Endothelial cell of umbilical vein (primary cell): ENCODE measurements at regions not wholly inside any gene's neighbourhood (a gene's known extent, or its start where the extent isn't known, plus 50 kb on each side); places are given as distances from the start of the nearest gene placed in this dataset.

Experiments used
- BruUV-seq: library from RNA; stranded (reverse); fragments of 400-500 nt; replicated peaks from 2 replicates; lab custom pipeline; 2021; lab: Mats Ljungman, UMichigan
- CTCF ChIA-PET: fragments of 300-600, 350-600 bp; sonication (Branson Sonifier 250); formaldehyde crosslinking; loops from one replicate; lab custom pipeline; 2021; ENCODE audit warnings: antibody characterized with exemption, inconsistent platforms; lab: Charles Lee
- POLR2A ChIA-PET: fragments of 300-600, 350-600 bp; sonication (Branson Sonifier 250); formaldehyde crosslinking; loops from one replicate; lab custom pipeline; 2021; ENCODE audit warnings: antibody characterized with exemption, inconsistent platforms; lab: Charles Lee
- DNase-seq: peaks from one replicate; pipeline ENCODE4 v3.0.0-alpha.2; 2011; ENCODE audit warnings: low read depth, low spot score
- FAIRE-seq: peaks from 2 replicates; lab custom pipeline; 2011; peaks lifted over from hg19 to GRCh38; lab: Jason Lieb, UNC
- H2AFZ ChIP-seq: 2 replicates; pipeline ENCODE4 v1.6.0; 2012; ENCODE audit warnings: low read depth, low read length, control low read depth, inconsistent platforms
- H3K27ac ChIP-seq: 2 replicates; pipeline ENCODE4 v1.5.1; 2011; ENCODE audit warnings: low read depth, mild to moderate bottlenecking, control low read depth, low read length, moderate library complexity; ENCODE audit not compliant: insufficient read depth
- H3K27me3 ChIP-seq, 2 experiments: 2 replicates each; pipeline versions ENCODE4 v1.6.0 to v1.6.1; 2011; ENCODE audit warnings: low read length in 2 of 2, mixed read lengths in 1 of 2; ENCODE audit not compliant: control insufficient read depth in 2 of 2, insufficient read depth in 2 of 2
- H3K36me3 ChIP-seq, 2 experiments: 2 replicates in 1 of 2; 3 replicates in 1 of 2; pipeline ENCODE4 v1.5.1; 2011; ENCODE audit warnings: low read length in 2 of 2, mild to moderate bottlenecking in 1 of 2, moderate library complexity in 1 of 2; ENCODE audit not compliant: control insufficient read depth in 2 of 2, insufficient read depth in 2 of 2; ENCODE audit errors: extremely low read depth in 1 of 2
- H3K4me1 ChIP-seq: 3 replicates; pipeline ENCODE4 v1.5.1; 2011; ENCODE audit warnings: mild to moderate bottlenecking, low read length; ENCODE audit not compliant: control insufficient read depth, insufficient read depth; ENCODE audit errors: extremely low read depth
- H3K4me2 ChIP-seq: 2 replicates; pipeline ENCODE4 v1.6.1; 2011; ENCODE audit warnings: low read length, control low read depth, mixed read lengths; ENCODE audit not compliant: insufficient read depth
- H3K4me3 ChIP-seq, 3 experiments: fragments of 200-600 bp in 1 of 3; sonication (generic), shearing (Covaris generic) in 1 of 3; replicated peaks in 1 of 3; 2 replicates each; pipeline ENCODE4 v1.5.1; 2011 to 2016; ENCODE audit warnings: control low read depth in 3 of 3, low read length in 3 of 3, mild to moderate bottlenecking in 2 of 3, inconsistent platforms in 1 of 3, low read depth in 1 of 3, moderate library complexity in 1 of 3; ENCODE audit not compliant: insufficient read depth in 1 of 3
- H3K79me2 ChIP-seq: 2 replicates; pipeline ENCODE4 v1.6.0; 2012; ENCODE audit warnings: low read length, inconsistent platforms; ENCODE audit not compliant: control insufficient read depth, insufficient read depth
- H3K9ac ChIP-seq: replicated peaks from 2 replicates; pipeline ENCODE3; 2011; ENCODE audit warnings: low read length, control low read depth; ENCODE audit not compliant: insufficient read depth; ENCODE audit errors: extremely low read depth
- H3K9me1 ChIP-seq: replicated peaks from 3 replicates; pipeline ENCODE4 v1.6.0; 2011; ENCODE audit warnings: mild to moderate bottlenecking, low read length; ENCODE audit not compliant: control insufficient read depth, insufficient read depth; ENCODE audit errors: extremely low read depth
- H3K9me3 ChIP-seq: replicated peaks from 2 replicates; pipeline ENCODE4 v1.5.1; 2012; ENCODE audit warnings: low read length, inconsistent platforms; ENCODE audit not compliant: control insufficient read depth, insufficient read depth
- H4K20me1 ChIP-seq: replicated peaks from 2 replicates; pipeline ENCODE3; 2011; ENCODE audit warnings: mild to moderate bottlenecking, low read length; ENCODE audit not compliant: control insufficient read depth, insufficient read depth; ENCODE audit errors: extremely low read depth
- CTCF ChIP-seq, 2 donors: IDR thresholded peaks; 1 replicate in 1 of 2; 2 replicates in 1 of 2; pipeline ENCODE4 v1.5.1; 2011; ENCODE audit warnings: low read length in 2 of 2, mild to moderate bottlenecking in 2 of 2, moderate library complexity in 2 of 2, control low read depth in 1 of 2, inconsistent platforms in 1 of 2, low read depth in 1 of 2; ENCODE audit not compliant: insufficient read depth in 1 of 2; ENCODE audit errors: extremely low read depth in 1 of 2
- EZH2 ChIP-seq: IDR thresholded peaks from 2 replicates; pipeline ENCODE4 v1.6.1; 2012; ENCODE audit warnings: borderline replicate concordance, low read depth, mild to moderate bottlenecking, moderate library complexity, low read length, inconsistent platforms; ENCODE audit not compliant: severe bottlenecking
- FOS ChIP-seq: IDR thresholded peaks from 2 replicates; pipeline ENCODE4 v1.6.1; 2011; ENCODE audit warnings: mild to moderate bottlenecking, low read length, moderate library complexity, borderline replicate concordance; ENCODE audit not compliant: insufficient read depth
- GATA2 ChIP-seq: IDR thresholded peaks from 2 replicates; pipeline ENCODE4 v1.7.0; 2011; ENCODE audit warnings: low read depth, mild to moderate bottlenecking, moderate library complexity, mixed read lengths, low read length; ENCODE audit not compliant: insufficient read length, insufficient read depth
- JUN ChIP-seq: IDR thresholded peaks from 2 replicates; pipeline ENCODE4 v1.6.1; 2011; ENCODE audit warnings: borderline replicate concordance, low read depth; ENCODE audit not compliant: insufficient read length, insufficient read depth
- MAX ChIP-seq: IDR thresholded peaks from 2 replicates; pipeline ENCODE4 v1.6.1; 2011; ENCODE audit not compliant: insufficient read depth, insufficient read length
- MYC ChIP-seq: IDR thresholded peaks from one replicate; pipeline ENCODE4 v1.6.1; 2011; ENCODE audit warnings: mild to moderate bottlenecking, low read depth, low read length
- POLR2A ChIP-seq: IDR thresholded peaks from 2 replicates; pipeline ENCODE4 v1.6.1; 2012; ENCODE audit warnings: low read depth, mild to moderate bottlenecking, control low read depth, low read length
- POLR2AphosphoS5 ChIP-seq: IDR thresholded peaks from 2 replicates; pipeline ENCODE4 v1.6.1; 2012; ENCODE audit warnings: low read depth, mild to moderate bottlenecking, control low read depth, low read length, moderate library complexity; ENCODE audit not compliant: insufficient read depth
- dilution Hi-C: fragments of 300-500 bp; cut with MboI; formaldehyde crosslinking; loops from one replicate; pipeline ENCODE4 v1.15.0; 2019; ENCODE audit warnings: low sequenced_read_pairs; ENCODE audit not compliant: extremely low pct_ligation_motif_present
- intact Hi-C: fragments of 100-400 bp; cut with micrococcal nuclease; formaldehyde crosslinking; loops from one replicate; pipeline ENCODE4 v1.10.0; 2022

GRCh38 chr22:47606426-47606825 lies 844.0 kb downstream of the TBC1D22A start:
- CTCF ChIA-PET = no interaction called here

More at GRCh38 chr22:47606426-47606825, 844.0 kb downstream of the TBC1D22A start:
- no peaks in the 10 kb centered on the region for H3K27me3 ChIP-seq
- H3K9me3 ChIP-seq = peaks cover 8% of the 10 kb centered on the region
- BruUV-seq = no TSS peak
- no peaks in the 10 kb centered on the region for H3K4me1 ChIP-seq
- no peak for TF ChIP-seq EZH2
- TF ChIP-seq MAX = no peak
- TF ChIP-seq JUN = no peak
- TF ChIP-seq POLR2A = no peak
- no peak for TF ChIP-seq POLR2AphosphoS5
- no peak for TF ChIP-seq CTCF (IDR thresholded peaks at IDR 0.05; ENCODE audit: extremely low read depth in 1 of 2, insufficient read depth in 1 of 2, low read depth in 1 of 2, low read length in 2 of 2)
- no peak for TF ChIP-seq GATA2
- TF ChIP-seq FOS = no peak
- TF ChIP-seq MYC = no peak
- H3K36me3 ChIP-seq = no peaks in the 10 kb centered on the region
- H2AFZ ChIP-seq = no peak overlapping the region
- intact Hi-C loops = no loop called here
- POLR2A ChIA-PET = no interaction called here
- H4K20me1 ChIP-seq = no peaks in the 10 kb centered on the region
- no peaks in the 10 kb centered on the region for H3K79me2 ChIP-seq
- FAIRE-seq (no peak), DNase-seq (no peak)
- H3K9ac ChIP-seq = no peak overlapping the region
- H3K9me1 ChIP-seq = no peaks in the 10 kb centered on the region
- H3K4me3 ChIP-seq = no peak overlapping the region
- H3K4me2 ChIP-seq = no peak overlapping the region
- dilution Hi-C loops = no loop called here
- no peak overlapping the region for H3K27ac ChIP-seq
